ENCODE measurements at regions not wholly inside any gene's neighbourhood (a gene's known extent, or its start where the extent isn't known, plus 50 kb on each side); places are given as distances from the start of the nearest gene placed in this dataset.

DNA sequence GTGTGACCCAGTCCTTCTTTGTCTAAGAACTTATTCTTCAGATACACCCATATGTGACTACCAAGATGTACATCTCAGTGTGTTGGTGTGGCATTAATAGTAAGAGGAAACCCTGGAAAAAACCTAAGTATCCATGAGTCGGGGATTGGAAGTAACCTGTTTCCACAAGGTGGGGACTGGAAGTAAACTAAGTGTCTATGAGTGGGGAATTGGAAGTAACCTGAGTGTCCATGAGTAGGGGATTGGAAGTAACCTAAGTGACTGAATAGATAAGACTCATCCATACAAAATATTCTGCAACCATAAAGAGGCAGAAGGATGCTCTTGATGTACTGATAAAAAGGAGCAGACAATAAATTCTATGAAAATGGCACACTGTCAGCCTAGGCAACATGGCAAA is 184.7 kb downstream of the PHETA1 start:
- TF ChIP-seq, protein P1, sequence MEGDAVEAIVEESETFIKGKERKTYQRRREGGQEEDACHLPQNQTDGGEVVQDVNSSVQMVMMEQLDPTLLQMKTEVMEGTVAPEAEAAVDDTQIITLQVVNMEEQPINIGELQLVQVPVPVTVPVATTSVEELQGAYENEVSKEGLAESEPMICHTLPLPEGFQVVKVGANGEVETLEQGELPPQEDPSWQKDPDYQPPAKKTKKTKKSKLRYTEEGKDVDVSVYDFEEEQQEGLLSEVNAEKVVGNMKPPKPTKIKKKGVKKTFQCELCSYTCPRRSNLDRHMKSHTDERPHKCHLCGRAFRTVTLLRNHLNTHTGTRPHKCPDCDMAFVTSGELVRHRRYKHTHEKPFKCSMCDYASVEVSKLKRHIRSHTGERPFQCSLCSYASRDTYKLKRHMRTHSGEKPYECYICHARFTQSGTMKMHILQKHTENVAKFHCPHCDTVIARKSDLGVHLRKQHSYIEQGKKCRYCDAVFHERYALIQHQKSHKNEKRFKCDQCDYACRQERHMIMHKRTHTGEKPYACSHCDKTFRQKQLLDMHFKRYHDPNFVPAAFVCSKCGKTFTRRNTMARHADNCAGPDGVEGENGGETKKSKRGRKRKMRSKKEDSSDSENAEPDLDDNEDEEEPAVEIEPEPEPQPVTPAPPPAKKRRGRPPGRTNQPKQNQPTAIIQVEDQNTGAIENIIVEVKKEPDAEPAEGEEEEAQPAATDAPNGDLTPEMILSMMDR (tag by site-specific recombination; IDR thresholded peaks at IDR 0.05) = no peak
- TF ChIP-seq ZNF394 (tag by site-specific recombination; IDR thresholded peaks at IDR 0.05; ENCODE audit: borderline replicate concordance) (no peak), ZBTB21 (tag by site-specific recombination; IDR thresholded peaks at IDR 0.05) (no peak), TRIM28 (IDR thresholded peaks at IDR 0.05; ENCODE audit: borderline replicate concordance, low read length) (no peak), ZFP3 (tag by site-specific recombination; IDR thresholded peaks at IDR 0.05; ENCODE audit: low read depth) (no peak)
- TF ChIP-seq, protein P2, sequence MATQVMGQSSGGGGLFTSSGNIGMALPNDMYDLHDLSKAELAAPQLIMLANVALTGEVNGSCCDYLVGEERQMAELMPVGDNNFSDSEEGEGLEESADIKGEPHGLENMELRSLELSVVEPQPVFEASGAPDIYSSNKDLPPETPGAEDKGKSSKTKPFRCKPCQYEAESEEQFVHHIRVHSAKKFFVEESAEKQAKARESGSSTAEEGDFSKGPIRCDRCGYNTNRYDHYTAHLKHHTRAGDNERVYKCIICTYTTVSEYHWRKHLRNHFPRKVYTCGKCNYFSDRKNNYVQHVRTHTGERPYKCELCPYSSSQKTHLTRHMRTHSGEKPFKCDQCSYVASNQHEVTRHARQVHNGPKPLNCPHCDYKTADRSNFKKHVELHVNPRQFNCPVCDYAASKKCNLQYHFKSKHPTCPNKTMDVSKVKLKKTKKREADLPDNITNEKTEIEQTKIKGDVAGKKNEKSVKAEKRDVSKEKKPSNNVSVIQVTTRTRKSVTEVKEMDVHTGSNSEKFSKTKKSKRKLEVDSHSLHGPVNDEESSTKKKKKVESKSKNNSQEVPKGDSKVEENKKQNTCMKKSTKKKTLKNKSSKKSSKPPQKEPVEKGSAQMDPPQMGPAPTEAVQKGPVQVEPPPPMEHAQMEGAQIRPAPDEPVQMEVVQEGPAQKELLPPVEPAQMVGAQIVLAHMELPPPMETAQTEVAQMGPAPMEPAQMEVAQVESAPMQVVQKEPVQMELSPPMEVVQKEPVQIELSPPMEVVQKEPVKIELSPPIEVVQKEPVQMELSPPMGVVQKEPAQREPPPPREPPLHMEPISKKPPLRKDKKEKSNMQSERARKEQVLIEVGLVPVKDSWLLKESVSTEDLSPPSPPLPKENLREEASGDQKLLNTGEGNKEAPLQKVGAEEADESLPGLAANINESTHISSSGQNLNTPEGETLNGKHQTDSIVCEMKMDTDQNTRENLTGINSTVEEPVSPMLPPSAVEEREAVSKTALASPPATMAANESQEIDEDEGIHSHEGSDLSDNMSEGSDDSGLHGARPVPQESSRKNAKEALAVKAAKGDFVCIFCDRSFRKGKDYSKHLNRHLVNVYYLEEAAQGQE (tag by site-specific recombination; IDR thresholded peaks at IDR 0.05) = no peak

All from HEK293 (cell line).